Endodermal cell (in vitro differentiated cells): ENCODE measurements at regions not wholly inside any gene's neighbourhood (a gene's known extent, or its start where the extent isn't known, plus 50 kb on each side); places are given as distances from the start of the nearest gene placed in this dataset.

Source experiments
- DNase-seq: peaks from one replicate; pipeline ENCODE4 v3.0.0-alpha.2; 2017
- H3K27ac ChIP-seq: 2 replicates; pipeline ENCODE4 v1.5.1; 2013; ENCODE audit warnings: mild to moderate bottlenecking, low read depth, low read length, moderate library complexity
- H3K27me3 ChIP-seq: 2 replicates; pipeline ENCODE4 v1.6.1; 2013; ENCODE audit warnings: mild to moderate bottlenecking, low read length, moderate library complexity; ENCODE audit not compliant: insufficient read depth, control insufficient read depth, poor library complexity, severe bottlenecking
- H3K36me3 ChIP-seq: 2 replicates; pipeline ENCODE4 v1.7.0; 2013; ENCODE audit warnings: mild to moderate bottlenecking, low read length, moderate library complexity; ENCODE audit not compliant: control insufficient read depth, insufficient read depth
- H3K4me1 ChIP-seq: one replicate; pipeline ENCODE4 v1.7.0; 2013; ENCODE audit warnings: low read length; ENCODE audit not compliant: control insufficient read depth, insufficient read depth
- H3K4me3 ChIP-seq: 2 replicates; pipeline ENCODE4 v1.5.1; 2013; ENCODE audit warnings: mild to moderate bottlenecking, low read length, moderate library complexity
- H3K9ac ChIP-seq: 2 replicates; pipeline ENCODE4 v1.6.1; 2013; ENCODE audit warnings: mild to moderate bottlenecking, low read length, moderate library complexity; ENCODE audit not compliant: poor library complexity, severe bottlenecking; ENCODE audit errors: extremely low read depth
- H3K9me3 ChIP-seq: 2 replicates; pipeline ENCODE4 v1.6.1; 2013; ENCODE audit warnings: mild to moderate bottlenecking, low read length, moderate library complexity; ENCODE audit not compliant: control insufficient read depth
- H3K27ac Mint-ChIP-seq: 2 replicates; pipeline ENCODE4 v1.8.0; 2020; ENCODE audit warnings: mixed read lengths
- H3K27me3 Mint-ChIP-seq: 2 replicates; pipeline ENCODE4 v1.8.0; 2021; ENCODE audit warnings: mild to moderate bottlenecking, mixed read lengths; ENCODE audit not compliant: insufficient read depth
- H3K36me3 Mint-ChIP-seq: 2 replicates; pipeline ENCODE4 v1.8.0; 2020; ENCODE audit warnings: low read depth, mixed read lengths
- H3K4me1 Mint-ChIP-seq: 2 replicates; pipeline ENCODE4 v1.8.0; 2020; ENCODE audit warnings: mixed read lengths
- H3K4me3 Mint-ChIP-seq: 2 replicates; pipeline ENCODE4 v1.8.0; 2020; ENCODE audit warnings: mild to moderate bottlenecking, moderate library complexity, mixed read lengths
- H3K9me3 Mint-ChIP-seq: 2 replicates; pipeline ENCODE4 v1.8.0; 2020; ENCODE audit warnings: mild to moderate bottlenecking, mixed read lengths
- WGBS, 2 experiments: methylation state at CpG; one replicate each; pipeline versions ENCODE4 v1.1.5 to v1.1.7; 2013; ENCODE audit warnings: missing lambda C conversion rate in 2 of 2, mixed read lengths in 1 of 2; ENCODE audit not compliant: insufficient coverage in 1 of 2, insufficient read length in 1 of 2; 5-methylcytosine and 5-hydroxymethylcytosine counted together
- TF ChIP-seq, protein P1 (sequence below): fragments of 200-600 bp; sonication (generic); conservative IDR thresholded peaks from 2 replicates; pipeline ENCODE4 v1.5.0; 2021; ENCODE audit warnings: antibody characterized with exemption, mild to moderate bottlenecking

GRCh38 chr7:121797657-121798452, 75.1 kb upstream of the PTPRZ1 start:
- WGBS, 2 experiments: 66 to 83% methylated on average over 2 to 6 of the region's 6 CpGs

GRCh38 chr7:121796936-121797656, 75.9 kb upstream of the PTPRZ1 start:
- no peak overlapping the region for H3K4me3 ChIP-seq
- peaks cover 24% of the 10 kb centered on the region for H3K4me1 Mint-ChIP-seq

More at GRCh38 chr7:121797657-121798452, 75.1 kb upstream of the PTPRZ1 start:
- H3K4me1 ChIP-seq: peaks cover 8% of the 10 kb centered on the region
- H3K9ac ChIP-seq: no peak overlapping the region
- Mint-ChIP-seq H3K27ac (peak overlapping the region; percentile 84), H3K4me1 (peaks cover 24% of the 10 kb centered on the region), H3K36me3 (no peaks in the 10 kb centered on the region), H3K4me3 (no peak overlapping the region), H3K27me3 (peaks cover 11% of the 10 kb centered on the region), H3K9me3 (peaks cover 2% of the 10 kb centered on the region)
- DNase-seq: no peak
- H3K27ac ChIP-seq: peak overlapping the region; percentile 97
- TF ChIP-seq, protein P1, sequence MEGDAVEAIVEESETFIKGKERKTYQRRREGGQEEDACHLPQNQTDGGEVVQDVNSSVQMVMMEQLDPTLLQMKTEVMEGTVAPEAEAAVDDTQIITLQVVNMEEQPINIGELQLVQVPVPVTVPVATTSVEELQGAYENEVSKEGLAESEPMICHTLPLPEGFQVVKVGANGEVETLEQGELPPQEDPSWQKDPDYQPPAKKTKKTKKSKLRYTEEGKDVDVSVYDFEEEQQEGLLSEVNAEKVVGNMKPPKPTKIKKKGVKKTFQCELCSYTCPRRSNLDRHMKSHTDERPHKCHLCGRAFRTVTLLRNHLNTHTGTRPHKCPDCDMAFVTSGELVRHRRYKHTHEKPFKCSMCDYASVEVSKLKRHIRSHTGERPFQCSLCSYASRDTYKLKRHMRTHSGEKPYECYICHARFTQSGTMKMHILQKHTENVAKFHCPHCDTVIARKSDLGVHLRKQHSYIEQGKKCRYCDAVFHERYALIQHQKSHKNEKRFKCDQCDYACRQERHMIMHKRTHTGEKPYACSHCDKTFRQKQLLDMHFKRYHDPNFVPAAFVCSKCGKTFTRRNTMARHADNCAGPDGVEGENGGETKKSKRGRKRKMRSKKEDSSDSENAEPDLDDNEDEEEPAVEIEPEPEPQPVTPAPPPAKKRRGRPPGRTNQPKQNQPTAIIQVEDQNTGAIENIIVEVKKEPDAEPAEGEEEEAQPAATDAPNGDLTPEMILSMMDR: no peak
- H3K9me3 ChIP-seq: peaks cover 5% of the 10 kb centered on the region
- H3K36me3 ChIP-seq: no peaks in the 10 kb centered on the region
- peaks cover 24% of the 10 kb centered on the region for H3K27me3 ChIP-seq
- H3K4me3 ChIP-seq: no peak overlapping the region

GRCh38 chr7:121796381-121796780, 76.6 kb upstream of the PTPRZ1 start:
- H3K4me1 ChIP-seq: peaks cover 8% of the 10 kb centered on the region
- no peak overlapping the region for H3K4me3 ChIP-seq
- no peak for DNase-seq
- Mint-ChIP-seq H3K9me3 (peaks cover 2% of the 10 kb centered on the region), H3K4me1 (peaks cover 24% of the 10 kb centered on the region), H3K4me3 (no peak overlapping the region), H3K36me3 (no peaks in the 10 kb centered on the region), H3K27me3 (peaks cover 16% of the 10 kb centered on the region), H3K27ac (no peak overlapping the region)
- H3K36me3 ChIP-seq: no peaks in the 10 kb centered on the region
- 91 to 100% methylated on average over 4 of the region's 4 CpGs for WGBS, 2 experiments
- TF ChIP-seq, protein P1: no peak
- no peak overlapping the region for H3K9ac ChIP-seq
- peak overlapping the region; percentile 97 for H3K27ac ChIP-seq
- peaks cover 5% of the 10 kb centered on the region for H3K9me3 ChIP-seq
- peaks cover 32% of the 10 kb centered on the region for H3K27me3 ChIP-seq

More at GRCh38 chr7:121796936-121797656, 75.9 kb upstream of the PTPRZ1 start:
- peaks cover 8% of the 10 kb centered on the region for H3K4me1 ChIP-seq
- peaks cover 11% of the 10 kb centered on the region for H3K27me3 Mint-ChIP-seq
- peaks cover 5% of the 10 kb centered on the region for H3K9me3 ChIP-seq
- H3K36me3 Mint-ChIP-seq: no peaks in the 10 kb centered on the region
- 90 to 100% methylated on average over 3 to 7 of the region's 7 CpGs for WGBS, 2 experiments
- H3K4me3 Mint-ChIP-seq: no peak overlapping the region
- no peaks in the 10 kb centered on the region for H3K36me3 ChIP-seq
- TF ChIP-seq, protein P1: no peak
- H3K27me3 ChIP-seq: peaks cover 25% of the 10 kb centered on the region
- DNase-seq: no peak
- peak overlapping the region; percentile 84 for H3K27ac Mint-ChIP-seq
- no peak overlapping the region for H3K9ac ChIP-seq
- peaks cover 2% of the 10 kb centered on the region for H3K9me3 Mint-ChIP-seq
- H3K27ac ChIP-seq: peak overlapping the region; percentile 97
